ENCODE measurements at regions not wholly inside any gene's neighbourhood (a gene's known extent, or its start where the extent isn't known, plus 50 kb on each side); places are given as distances from the start of the nearest gene placed in this dataset.

DNA sequence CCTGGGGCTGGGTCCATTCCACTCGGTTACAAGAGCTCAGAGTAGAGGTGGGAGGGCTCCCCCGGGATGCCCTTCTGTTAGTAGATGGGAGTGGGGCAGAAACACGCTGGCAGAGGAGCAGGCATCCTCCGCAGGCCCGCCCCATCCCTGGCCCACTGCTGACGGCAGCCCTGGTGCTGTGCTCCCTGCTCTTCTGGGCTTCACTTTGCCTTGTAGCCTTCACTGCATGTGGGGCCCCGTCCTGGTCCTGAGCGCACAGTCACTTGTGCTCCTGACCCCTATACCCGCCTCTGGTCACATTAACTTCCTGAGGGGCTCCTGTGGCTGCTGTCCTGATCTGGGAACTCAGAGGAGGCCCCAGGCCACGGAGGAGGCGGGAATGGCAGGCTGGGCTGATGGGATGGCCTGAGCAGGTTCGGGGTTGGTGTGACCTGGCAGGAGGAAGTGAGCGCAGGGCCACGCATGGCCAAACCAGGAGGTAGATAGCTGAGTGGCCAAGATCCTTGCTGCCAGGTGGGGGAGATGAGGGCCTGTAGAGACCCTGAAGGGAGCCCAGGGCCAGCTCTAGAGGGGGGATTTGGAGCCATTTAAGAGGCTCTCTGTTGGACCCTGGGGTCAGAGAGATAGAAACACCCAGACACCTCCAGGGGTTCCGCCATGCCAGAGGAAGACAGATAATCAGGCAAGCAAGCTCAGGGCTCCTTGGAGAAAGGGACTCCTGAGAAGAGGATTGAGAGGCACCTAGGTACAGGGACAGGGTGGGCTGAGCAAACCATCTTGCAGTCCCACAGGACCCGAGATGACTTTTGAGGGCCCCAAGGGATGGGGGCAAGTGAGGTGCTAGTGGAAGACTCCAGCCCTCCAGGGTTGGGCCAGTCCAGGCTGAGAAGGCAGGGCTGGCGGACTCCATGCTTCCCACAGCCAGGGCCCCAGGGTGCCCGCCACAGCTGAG is 92.2 kb upstream of the PRR23E start:
- CTCF ChIA-PET (ENCODE audit: low intra/inter-chr PET ratio, low total read pairs) = no interaction called here
- no peak for TF ChIP-seq ZSCAN9 (CRISPR knock-in tag; IDR thresholded peaks at IDR 0.05; ENCODE audit: borderline replicate concordance)
- no peak for TF ChIP-seq ZNF326 (CRISPR knock-in tag; IDR thresholded peaks at IDR 0.05; ENCODE audit: borderline replicate concordance)
- TF ChIP-seq HNRNPLL (IDR thresholded peaks at IDR 0.05; ENCODE audit: low read depth, low read length, poor library complexity, severe bottlenecking) = no peak
- no peak for TF ChIP-seq TP53 (CRISPR knock-in tag; conservative IDR thresholded peaks at IDR 0.05)
- TF ChIP-seq, protein P1, sequence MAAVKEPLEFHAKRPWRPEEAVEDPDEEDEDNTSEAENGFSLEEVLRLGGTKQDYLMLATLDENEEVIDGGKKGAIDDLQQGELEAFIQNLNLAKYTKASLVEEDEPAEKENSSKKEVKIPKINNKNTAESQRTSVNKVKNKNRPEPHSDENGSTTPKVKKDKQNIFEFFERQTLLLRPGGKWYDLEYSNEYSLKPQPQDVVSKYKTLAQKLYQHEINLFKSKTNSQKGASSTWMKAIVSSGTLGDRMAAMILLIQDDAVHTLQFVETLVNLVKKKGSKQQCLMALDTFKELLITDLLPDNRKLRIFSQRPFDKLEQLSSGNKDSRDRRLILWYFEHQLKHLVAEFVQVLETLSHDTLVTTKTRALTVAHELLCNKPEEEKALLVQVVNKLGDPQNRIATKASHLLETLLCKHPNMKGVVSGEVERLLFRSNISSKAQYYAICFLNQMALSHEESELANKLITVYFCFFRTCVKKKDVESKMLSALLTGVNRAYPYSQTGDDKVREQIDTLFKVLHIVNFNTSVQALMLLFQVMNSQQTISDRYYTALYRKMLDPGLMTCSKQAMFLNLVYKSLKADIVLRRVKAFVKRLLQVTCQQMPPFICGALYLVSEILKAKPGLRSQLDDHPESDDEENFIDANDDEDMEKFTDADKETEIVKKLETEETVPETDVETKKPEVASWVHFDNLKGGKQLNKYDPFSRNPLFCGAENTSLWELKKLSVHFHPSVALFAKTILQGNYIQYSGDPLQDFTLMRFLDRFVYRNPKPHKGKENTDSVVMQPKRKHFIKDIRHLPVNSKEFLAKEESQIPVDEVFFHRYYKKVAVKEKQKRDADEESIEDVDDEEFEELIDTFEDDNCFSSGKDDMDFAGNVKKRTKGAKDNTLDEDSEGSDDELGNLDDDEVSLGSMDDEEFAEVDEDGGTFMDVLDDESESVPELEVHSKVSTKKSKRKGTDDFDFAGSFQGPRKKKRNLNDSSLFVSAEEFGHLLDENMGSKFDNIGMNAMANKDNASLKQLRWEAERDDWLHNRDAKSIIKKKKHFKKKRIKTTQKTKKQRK (IDR thresholded peaks at IDR 0.05; ENCODE audit: low read length) = no peak
- TF ChIP-seq, protein P2, sequence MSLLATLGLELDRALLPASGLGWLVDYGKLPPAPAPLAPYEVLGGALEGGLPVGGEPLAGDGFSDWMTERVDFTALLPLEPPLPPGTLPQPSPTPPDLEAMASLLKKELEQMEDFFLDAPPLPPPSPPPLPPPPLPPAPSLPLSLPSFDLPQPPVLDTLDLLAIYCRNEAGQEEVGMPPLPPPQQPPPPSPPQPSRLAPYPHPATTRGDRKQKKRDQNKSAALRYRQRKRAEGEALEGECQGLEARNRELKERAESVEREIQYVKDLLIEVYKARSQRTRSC (CRISPR knock-in tag; IDR thresholded peaks at IDR 0.05; ENCODE audit: low read depth) = no peak
- no peak for TF ChIP-seq ZZZ3 (CRISPR knock-in tag; IDR thresholded peaks at IDR 0.05; ENCODE audit: borderline replicate concordance)
- TF ChIP-seq, protein P3, sequence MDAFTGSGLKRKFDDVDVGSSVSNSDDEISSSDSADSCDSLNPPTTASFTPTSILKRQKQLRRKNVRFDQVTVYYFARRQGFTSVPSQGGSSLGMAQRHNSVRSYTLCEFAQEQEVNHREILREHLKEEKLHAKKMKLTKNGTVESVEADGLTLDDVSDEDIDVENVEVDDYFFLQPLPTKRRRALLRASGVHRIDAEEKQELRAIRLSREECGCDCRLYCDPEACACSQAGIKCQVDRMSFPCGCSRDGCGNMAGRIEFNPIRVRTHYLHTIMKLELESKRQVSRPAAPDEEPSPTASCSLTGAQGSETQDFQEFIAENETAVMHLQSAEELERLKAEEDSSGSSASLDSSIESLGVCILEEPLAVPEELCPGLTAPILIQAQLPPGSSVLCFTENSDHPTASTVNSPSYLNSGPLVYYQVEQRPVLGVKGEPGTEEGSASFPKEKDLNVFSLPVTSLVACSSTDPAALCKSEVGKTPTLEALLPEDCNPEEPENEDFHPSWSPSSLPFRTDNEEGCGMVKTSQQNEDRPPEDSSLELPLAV (CRISPR knock-in tag; conservative IDR thresholded peaks at IDR 0.05; ENCODE audit: low read depth) = no peak
- TF ChIP-seq ZNF782 (CRISPR knock-in tag; IDR thresholded peaks at IDR 0.05; ENCODE audit: borderline replicate concordance) = no peak
- no peak for TF ChIP-seq GZF1 (CRISPR knock-in tag; IDR thresholded peaks at IDR 0.05)
- no peak for TF ChIP-seq ZNF720 (CRISPR knock-in tag; IDR thresholded peaks at IDR 0.05)
- TF ChIP-seq, protein P4, sequence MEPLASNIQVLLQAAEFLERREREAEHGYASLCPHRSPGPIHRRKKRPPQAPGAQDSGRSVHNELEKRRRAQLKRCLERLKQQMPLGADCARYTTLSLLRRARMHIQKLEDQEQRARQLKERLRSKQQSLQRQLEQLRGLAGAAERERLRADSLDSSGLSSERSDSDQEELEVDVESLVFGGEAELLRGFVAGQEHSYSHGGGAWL (CRISPR knock-in tag; IDR thresholded peaks at IDR 0.05) = no peak
- peaks cover 20% of the 10 kb centered on the region for H3K4me1 ChIP-seq (ENCODE audit: insufficient read depth, low read length)
- no peak overlapping the region for H3K9ac ChIP-seq (ENCODE audit: insufficient read depth, low read depth, low read length)
- in situ Hi-C loops (cut with HindIII; ENCODE audit: extremely low pct_ligation_motif_present, low pct_unique_long_range_greater_than_20kb) = no loop called here
- no peak overlapping the region for H3K4me3 ChIP-seq (replicated peaks in 1 of 3; ENCODE audit: insufficient read depth in 1 of 3, low read depth in 2 of 3, low read length in 3 of 3)
- DNase-seq (ENCODE audit: low spot score) (no peak), FAIRE-seq (no peak), ATAC-seq (no peak)
- no TSS peak for BruUV-seq (replicated peaks)
- H3K9me3 ChIP-seq (ENCODE audit: low read length) = no peaks in the 10 kb centered on the region
- no peaks in the 10 kb centered on the region for H4K20me1 ChIP-seq (ENCODE audit: insufficient read depth, low read length)
- no peak overlapping the region for H3K27ac ChIP-seq (ENCODE audit: extremely low read length, insufficient read depth, low read length)
- peaks cover 10 to 63% of the 10 kb centered on the region in 2 experiments; a peak in 4 of 5 replicates for H3K27me3 ChIP-seq (ENCODE audit: control insufficient read depth in 1 of 2, insufficient read depth in 2 of 2, low read length in 2 of 2)
- H3K79me2 ChIP-seq (ENCODE audit: insufficient read depth, low read length) = no peaks in the 10 kb centered on the region
- POLR2A ChIA-PET = no interaction called here
- no peak overlapping the region for H3K4me2 ChIP-seq (ENCODE audit: low read depth, low read length)
- no peaks in the 10 kb centered on the region for H3K36me3 ChIP-seq (replicated peaks in 1 of 2; ENCODE audit: control insufficient read depth in 1 of 2, insufficient read depth in 2 of 2, low read length in 2 of 2)
- no peak overlapping the region for H2AFZ ChIP-seq (ENCODE audit: low read length)
- intact Hi-C loops (cut with micrococcal nuclease; ENCODE audit: unreplicated experiment) = no loop called here
- 51% methylated on average over 9 of the region's 18 CpGs for WGBS (ENCODE audit: low lambda C conversion rate)
